Neural crest cell (in vitro differentiated cells): ENCODE measurements at regions not wholly inside any gene's neighbourhood (a gene's known extent, or its start where the extent isn't known, plus 50 kb on each side); places are given as distances from the start of the nearest gene placed in this dataset.

Experiments
- DNase-seq: peaks from one replicate; pipeline ENCODE4 v3.0.0; 2021; ENCODE audit warnings: low read depth, mixed read lengths, low spot score
- H3K27ac Mint-ChIP-seq: one replicate; pipeline ENCODE4 v1.8.0; 2021; ENCODE audit warnings: mild to moderate bottlenecking, mixed read lengths; ENCODE audit not compliant: unreplicated experiment
- H3K27me3 Mint-ChIP-seq: 2 replicates; pipeline ENCODE4 v1.8.0; 2021; ENCODE audit warnings: low read depth, mild to moderate bottlenecking, mixed read lengths
- H3K36me3 Mint-ChIP-seq: 2 replicates; pipeline ENCODE4 v1.8.0; 2021; ENCODE audit warnings: low read depth, mild to moderate bottlenecking, mixed read lengths
- H3K4me1 Mint-ChIP-seq: 2 replicates; pipeline ENCODE4 v1.8.0; 2021; ENCODE audit warnings: mixed read lengths
- H3K4me3 Mint-ChIP-seq: one replicate; pipeline ENCODE4 v1.8.0; 2021; ENCODE audit warnings: mild to moderate bottlenecking, mixed read lengths
- H3K9me3 Mint-ChIP-seq: 2 replicates; pipeline ENCODE4 v1.8.0; 2021; ENCODE audit warnings: mixed read lengths
- CTCF ChIP-seq: fragments of 200-600 bp; sonication (generic); conservative IDR thresholded peaks from 2 replicates; pipeline ENCODE4 v1.5.0; 2021; ENCODE audit warnings: antibody characterized with exemption, mild to moderate bottlenecking

GRCh38 chr2:72051204-72051603 lies 96.5 kb downstream of the CYP26B1 start:
- H3K27me3 Mint-ChIP-seq = no peaks in the 10 kb centered on the region
- DNase-seq = no peak
- H3K4me3 Mint-ChIP-seq = no peak overlapping the region
- TF ChIP-seq CTCF = no peak
- peaks cover 3% of the 10 kb centered on the region for H3K9me3 Mint-ChIP-seq
- no peaks in the 10 kb centered on the region for H3K4me1 Mint-ChIP-seq
- no peaks in the 10 kb centered on the region for H3K36me3 Mint-ChIP-seq
- H3K27ac Mint-ChIP-seq = no peak overlapping the region

- no peaks in the 10 kb centered on the region for H3K36me3 Mint-ChIP-seq
- TF ChIP-seq CTCF = no peak
- DNase-seq = no peak
- no peak overlapping the region for H3K4me3 Mint-ChIP-seq
- H3K9me3 Mint-ChIP-seq = no peaks in the 10 kb centered on the region
- no peak overlapping the region for H3K27ac Mint-ChIP-seq
- no peaks in the 10 kb centered on the region for H3K4me1 Mint-ChIP-seq
- H3K27me3 Mint-ChIP-seq = no peaks in the 10 kb centered on the region
Measured at GRCh38 chr2:72050734-72051133, 96.9 kb downstream of the CYP26B1 start.

- Mint-ChIP-seq H3K4me1 (no peaks in the 10 kb centered on the region), H3K27ac (no peak overlapping the region), H3K36me3 (peaks cover 3% of the 10 kb centered on the region), H3K4me3 (no peak overlapping the region), H3K9me3 (peaks cover 2% of the 10 kb centered on the region), H3K27me3 (no peaks in the 10 kb centered on the region)
- TF ChIP-seq CTCF = no peak
- no peak for DNase-seq
Measured at GRCh38 chr2:72048881-72049477, 98.7 kb downstream of the CYP26B1 start.

GRCh38 chr2:72043985-72044384 lies 103.7 kb downstream of the CYP26B1 start:
- no peak for TF ChIP-seq CTCF
- peaks cover 7% of the 10 kb centered on the region for H3K9me3 Mint-ChIP-seq
- DNase-seq = no peak
- peaks cover 8% of the 10 kb centered on the region for H3K27me3 Mint-ChIP-seq
- peaks cover 3% of the 10 kb centered on the region for H3K36me3 Mint-ChIP-seq
- no peak overlapping the region for H3K4me3 Mint-ChIP-seq
- H3K4me1 Mint-ChIP-seq = no peaks in the 10 kb centered on the region
- H3K27ac Mint-ChIP-seq = no peak overlapping the region

GRCh38 chr2:72041638-72042111 lies 106.0 kb downstream of the CYP26B1 start:
- H3K27me3 Mint-ChIP-seq = peaks cover 8% of the 10 kb centered on the region
- DNase-seq = no peak
- no peak overlapping the region for H3K27ac Mint-ChIP-seq
- H3K4me1 Mint-ChIP-seq = no peaks in the 10 kb centered on the region
- peaks cover 3% of the 10 kb centered on the region for H3K36me3 Mint-ChIP-seq
- TF ChIP-seq CTCF = no peak
- H3K9me3 Mint-ChIP-seq = peaks cover 7% of the 10 kb centered on the region
- no peak overlapping the region for H3K4me3 Mint-ChIP-seq
